ENCODE measurements at regions not wholly inside any gene's neighbourhood (a gene's known extent, or its start where the extent isn't known, plus 50 kb on each side); places are given as distances from the start of the nearest gene placed in this dataset.

DNA sequence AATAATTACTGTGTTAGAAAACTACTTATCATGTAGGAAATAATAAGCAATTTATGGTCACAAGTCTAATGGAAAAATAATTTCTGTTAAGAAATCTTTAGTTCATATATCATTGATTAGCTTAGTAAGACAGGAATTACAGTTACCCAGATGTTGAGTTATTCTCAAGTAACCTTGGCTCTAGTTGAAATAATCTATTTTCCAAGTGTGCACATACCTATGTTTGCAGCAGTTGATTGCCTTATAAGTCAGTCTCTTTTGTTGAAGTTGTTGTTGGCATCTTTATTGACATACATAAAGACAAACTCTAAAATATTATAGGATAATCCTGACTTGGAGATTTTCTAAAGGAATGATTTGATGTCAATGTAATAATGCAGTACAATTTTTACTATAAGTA is 511.4 kb upstream of the KLF12 start:
- DNase-seq, result no peak

- no peak for DNase-seq
Measured at GRCh38 chr13:74644229-74644628, 510.0 kb upstream of the KLF12 start.

GRCh38 chr13:74641586-74641985 is 507.4 kb upstream of the KLF12 start:
- no peak for DNase-seq

DNA sequence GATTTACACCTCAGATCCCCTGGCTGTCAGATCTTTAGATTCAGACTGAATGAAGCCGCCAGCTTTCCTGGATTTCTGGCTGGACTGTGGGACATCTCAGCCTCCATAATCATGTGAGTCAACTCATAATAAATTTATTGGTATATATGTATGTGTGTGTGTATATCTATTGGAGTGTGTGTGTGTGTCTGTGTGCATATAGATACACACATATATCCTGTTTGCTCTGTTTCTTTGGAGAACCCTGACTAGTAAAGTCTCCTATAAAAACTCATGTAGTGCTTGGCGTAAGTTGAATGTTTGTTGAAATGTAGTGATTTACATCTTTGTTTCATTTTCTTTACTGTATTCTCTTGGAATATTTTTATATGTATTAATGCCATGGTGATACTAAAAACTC is 499.5 kb upstream of the KLF12 start:
- no peak for DNase-seq

GRCh38 chr13:74629985-74630384 is 495.8 kb upstream of the KLF12 start:
- DNase-seq, result no peak

- no peak for DNase-seq
Measured at GRCh38 chr13:74625541-74625940, 491.3 kb upstream of the KLF12 start.

DNA sequence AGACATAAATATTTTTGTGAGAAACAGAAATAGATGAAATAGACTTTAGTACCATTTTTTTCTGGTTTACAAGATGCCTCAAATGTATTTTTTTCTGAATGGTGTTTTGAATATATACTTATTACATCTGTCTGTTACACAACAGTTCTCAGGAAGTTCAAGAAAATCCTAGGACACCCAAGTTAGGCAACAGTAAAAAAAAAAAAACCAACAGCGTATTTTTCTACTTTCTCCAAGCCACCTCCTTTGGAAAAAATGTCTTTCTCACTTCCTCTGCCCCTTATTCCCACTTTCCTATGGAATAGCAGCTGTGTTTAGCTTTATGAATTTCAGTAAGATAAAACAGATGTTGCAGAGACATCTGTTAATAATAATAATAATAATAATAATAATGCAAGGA is 489.6 kb upstream of the KLF12 start:
- DNase-seq, result no peak

DNA sequence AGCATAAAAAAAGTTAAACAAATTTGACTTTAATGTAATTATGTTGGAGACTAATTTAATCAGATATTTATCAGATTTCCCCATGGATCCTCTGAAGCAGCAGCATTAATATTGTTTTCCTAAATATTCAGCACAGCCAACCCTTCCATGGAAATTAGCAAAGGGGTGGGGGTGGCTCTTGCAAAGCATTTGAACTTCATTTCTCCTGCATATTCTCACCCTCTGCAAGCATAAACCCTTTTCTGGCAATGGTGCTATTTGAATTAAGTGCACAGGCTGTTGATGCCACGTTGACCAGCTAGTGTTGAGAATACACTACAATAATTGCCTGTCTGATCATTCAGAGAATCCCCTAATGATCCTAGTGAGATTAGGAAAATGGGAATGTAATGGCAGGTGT is 488.1 kb upstream of the KLF12 start:
- no peak for DNase-seq

DNA sequence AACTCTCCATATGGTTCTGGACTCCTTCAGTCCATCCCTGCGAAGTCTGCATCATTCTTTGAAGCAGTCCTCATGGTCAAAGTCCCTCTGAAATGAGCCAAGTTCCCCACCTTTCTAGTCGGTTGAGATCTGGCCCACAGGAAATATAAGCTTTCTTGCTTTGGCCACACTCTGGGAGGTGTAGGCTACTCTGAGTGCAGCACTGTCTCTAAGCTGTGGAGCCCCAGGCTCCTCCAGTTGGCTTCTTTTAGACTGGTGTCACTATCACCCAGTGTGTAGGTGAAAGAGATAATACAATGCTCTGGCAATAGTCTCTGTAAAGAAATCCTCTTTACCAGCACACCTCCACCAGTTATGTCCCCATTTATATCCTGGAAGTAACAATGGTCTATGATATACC is 486.5 kb upstream of the KLF12 start:
- DNase-seq, result no peak

DNA sequence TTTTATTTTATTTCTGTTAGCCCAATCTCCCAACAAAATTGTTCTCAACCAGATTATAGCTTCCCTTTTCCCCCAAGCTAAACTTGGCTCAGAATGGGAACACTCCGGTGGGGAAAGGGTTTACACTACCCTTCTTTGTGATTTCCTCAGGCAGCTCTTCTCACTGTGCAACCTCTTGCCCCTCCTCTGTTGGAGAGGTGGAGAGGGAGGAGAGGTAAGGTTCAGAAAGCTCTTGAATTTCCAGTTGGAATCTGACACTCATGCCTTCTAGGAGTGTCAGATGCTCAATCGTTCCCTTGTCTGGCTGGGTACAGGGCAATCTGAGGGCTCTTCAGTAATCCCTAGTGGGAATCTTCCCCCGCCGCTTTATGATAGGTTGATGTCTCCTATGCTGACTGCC is 486.1 kb upstream of the KLF12 start:
- DNase-seq, result no peak

DNA sequence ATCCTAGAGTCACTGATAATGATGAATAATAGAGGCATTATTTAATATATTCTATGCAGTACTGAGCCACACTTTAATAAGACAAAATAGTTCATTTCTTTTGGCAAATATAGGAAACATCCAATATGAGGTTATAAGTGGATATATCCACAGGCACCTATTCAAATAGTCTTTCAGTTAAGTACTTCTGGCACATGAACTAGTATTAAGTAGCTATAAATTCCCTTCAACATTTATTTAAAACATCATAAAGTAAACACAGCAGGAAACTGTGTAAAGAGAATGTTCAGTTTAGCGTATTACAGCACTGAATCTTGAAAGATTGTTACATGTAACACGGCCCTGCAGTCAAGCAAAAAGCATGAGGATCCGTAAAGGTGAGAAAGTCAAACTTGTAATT is 463.3 kb upstream of the KLF12 start:
- no peak for DNase-seq

GRCh38 chr13:74596691-74597090 is 462.5 kb upstream of the KLF12 start:
- no peak for DNase-seq

DNA sequence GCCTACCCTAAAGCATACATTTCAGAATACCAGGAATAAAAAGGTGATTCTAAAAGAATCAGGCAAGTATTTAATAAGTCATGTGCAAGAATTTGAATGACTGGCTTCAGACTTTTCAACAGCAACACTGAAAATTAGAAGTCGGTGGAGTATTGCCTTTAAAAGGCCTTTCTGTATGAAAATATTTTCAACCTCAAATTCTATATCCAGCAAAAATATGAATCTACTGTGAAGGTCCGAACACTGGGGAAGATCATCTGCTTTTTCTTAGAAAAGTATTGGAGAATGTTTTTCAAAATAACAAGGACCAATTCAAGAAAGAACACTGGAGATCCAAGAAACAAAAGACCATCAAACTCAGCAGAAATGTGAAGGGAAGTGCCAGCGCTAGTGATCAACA is 459.5 kb upstream of the KLF12 start:
- no peak for DNase-seq

DNA sequence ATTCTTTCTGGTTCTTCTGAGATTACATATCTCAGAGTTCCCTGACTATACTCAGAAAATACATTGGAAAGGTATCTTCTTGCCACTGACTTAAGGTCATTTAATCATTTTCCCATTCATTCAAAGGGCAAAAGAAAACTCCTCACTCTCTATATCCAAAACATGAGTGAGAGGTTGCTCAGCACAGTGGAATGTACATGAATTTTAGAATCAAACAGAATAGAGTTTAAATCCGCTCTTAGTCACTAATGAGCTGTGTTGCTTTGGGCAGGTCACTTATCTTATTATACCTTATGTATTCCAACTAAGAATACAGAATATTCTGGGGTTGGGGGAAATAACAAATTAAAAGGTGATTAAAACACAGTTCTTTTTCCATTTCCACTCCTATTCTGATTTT is 452.6 kb upstream of the KLF12 start:
- no peak for DNase-seq

DNA sequence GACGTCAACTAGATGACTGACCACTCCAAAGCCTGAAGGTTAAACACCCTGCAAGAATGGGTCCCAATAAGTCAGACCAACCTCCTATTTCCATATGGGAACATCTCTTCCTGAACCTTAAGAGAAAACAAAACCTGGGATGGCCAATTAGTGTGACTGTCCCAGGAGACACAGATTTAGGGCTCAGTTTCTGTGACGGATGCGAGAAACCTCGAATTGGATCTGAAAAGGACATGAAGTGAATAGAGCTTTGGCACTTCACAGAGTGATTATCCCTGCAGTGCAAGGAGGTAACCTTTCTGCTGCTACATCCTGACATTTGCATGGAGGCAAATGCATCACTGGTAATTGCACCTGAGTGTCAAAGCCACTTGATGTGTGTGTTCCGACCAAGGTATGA is 442.2 kb upstream of the KLF12 start:
- DNase-seq, result no peak

DNA sequence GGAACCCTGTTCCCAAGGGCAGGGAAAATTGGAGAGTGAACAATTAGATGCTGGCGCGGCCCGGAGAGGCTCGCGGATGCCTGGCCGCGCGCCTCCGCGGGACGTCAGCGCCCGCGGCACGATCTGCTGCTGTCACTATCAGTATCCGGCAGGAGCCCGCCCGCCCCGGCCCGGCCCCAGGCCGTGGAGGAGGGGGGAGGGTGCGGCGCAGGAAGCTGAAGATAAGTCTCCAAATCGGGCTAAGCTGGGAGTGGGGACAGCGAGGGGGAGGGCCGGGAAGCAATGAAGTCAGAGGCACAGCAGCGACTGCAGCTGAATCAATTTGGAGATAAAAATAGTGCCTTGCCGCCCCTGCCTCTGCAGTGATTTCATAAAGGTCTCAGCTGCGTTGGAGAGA is 441.5 kb upstream of the KLF12 start:
- DNase-seq, result no peak

DNA sequence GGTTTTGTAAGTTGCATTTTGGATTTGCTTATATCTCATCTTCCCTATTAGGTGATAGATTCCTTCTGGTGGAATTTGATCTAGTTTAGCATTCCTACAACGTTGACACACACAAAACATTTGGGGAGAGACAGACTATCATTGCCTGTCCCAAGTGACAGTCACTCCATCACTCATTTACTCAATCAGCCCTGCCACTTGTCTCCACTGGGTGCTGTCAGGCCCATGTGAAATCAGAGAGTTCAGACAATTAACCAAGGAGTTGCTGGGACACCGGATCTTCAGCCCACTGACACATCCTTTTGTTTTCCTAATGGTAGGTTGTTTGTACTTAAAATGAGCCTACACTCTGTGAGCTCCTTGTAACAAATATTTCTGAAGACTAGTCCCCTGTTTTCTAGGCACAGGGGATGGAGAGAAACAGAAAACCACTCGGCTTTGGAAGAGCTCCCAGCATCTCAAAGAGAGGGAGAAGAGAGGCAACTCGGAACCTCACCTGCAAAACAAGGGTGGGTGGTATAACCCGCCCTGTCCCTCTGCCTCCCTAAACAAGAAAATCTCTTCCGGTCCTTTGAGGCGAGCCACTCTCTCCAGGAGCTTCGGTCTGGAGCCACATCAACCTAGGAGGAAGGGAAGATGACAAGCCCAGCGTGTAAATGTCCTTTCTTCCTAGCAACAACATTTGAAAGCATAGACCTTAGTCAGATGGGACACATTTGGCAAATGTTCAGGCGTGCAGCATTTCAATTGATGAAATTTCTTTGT is 440.9 kb upstream of the KLF12 start:
- no peak for DNase-seq

GRCh38 chr13:74573654-74574053 is 439.4 kb upstream of the KLF12 start:
- DNase-seq, result no peak

- no peak for DNase-seq
Measured at GRCh38 chr13:74571811-74572210, 437.6 kb upstream of the KLF12 start.

DNA sequence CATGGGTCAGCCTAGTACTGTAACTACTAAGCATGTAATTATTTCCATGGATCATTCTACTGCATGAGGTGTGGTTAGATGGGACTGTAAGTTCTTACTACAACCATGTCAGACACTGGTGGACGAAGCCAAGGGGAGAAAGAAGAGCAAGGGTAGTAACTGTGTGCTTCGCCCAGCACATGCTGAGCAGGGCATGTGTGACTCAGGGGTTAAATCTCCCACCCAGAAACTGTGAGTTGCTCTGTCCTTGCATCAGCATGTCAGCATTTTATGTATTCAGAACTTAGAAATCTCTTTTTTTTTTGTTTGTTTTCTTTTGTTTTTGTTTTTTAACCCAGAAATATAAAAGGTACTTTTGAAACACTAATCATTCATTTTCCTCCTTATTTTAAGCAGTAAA is 436.6 kb upstream of the KLF12 start:
- no peak for DNase-seq

DNA sequence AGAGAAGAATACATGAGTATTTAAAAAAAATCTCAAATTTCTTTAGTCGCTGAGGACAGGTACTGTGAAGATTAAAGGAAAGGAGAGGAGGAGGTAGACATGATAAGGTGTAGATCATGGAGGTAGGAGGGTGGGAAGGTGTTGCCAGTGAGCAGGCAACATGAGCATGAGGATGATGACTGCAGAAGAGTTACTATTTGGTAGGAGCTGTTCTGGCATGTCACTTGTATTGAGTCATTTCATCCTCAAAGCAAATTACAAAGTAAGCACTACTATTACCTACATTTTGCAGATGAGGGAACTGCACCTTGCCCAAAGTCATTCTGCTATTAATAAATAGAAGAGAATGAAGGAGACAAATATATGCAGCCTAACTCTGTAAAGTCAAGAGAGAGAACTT is 435.8 kb upstream of the KLF12 start:
- no peak for DNase-seq

GRCh38 chr13:74569251-74569650 is 435.0 kb upstream of the KLF12 start:
- DNase-seq, result no peak

DNA sequence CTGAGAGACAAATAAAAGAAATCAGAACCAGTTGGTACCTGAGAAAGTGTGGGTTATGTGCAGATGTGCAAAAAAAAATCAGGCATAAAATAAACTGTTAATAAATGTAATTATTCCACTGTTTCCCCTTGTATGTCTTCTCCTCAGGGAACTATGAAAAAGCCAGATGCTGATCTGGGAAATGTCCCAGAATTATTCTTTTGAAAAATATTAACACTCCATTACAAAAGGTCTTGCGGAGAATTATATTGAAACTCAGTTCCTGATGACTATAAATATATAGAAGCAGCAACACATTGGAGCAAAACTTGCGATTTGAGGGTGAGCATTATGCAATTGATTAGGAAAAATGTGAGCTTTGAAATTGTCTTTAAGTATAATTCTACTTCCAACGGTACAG is 433.3 kb upstream of the KLF12 start:
- no peak for DNase-seq

GRCh38 chr13:74562381-74562780 is 428.2 kb upstream of the KLF12 start:
- no peak for DNase-seq

DNA sequence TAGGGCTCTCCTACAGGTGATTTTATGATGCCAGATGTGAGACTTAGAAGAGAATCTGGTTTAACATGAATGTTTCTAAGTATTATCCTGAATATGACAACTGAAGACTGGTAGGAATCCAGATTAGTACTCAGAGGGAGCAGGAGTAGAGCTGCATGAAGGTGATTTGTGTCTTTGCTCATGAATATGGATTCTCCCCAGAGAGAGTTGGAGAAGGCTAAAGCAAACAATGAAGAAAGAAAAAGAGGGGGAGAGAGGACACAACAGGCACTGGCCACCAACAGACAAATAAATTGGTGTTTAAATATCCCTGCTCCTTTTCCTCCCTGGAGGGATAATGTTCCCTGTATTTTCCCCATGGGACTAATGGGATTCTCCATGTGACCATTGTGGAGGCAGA is 427.0 kb upstream of the KLF12 start:
- no peak for DNase-seq

- no peak for DNase-seq
Measured at GRCh38 chr13:74560325-74560724, 426.1 kb upstream of the KLF12 start.
